OCI-LY1 (cell line): ENCODE measurements at regions not wholly inside any gene's neighbourhood (a gene's known extent, or its start where the extent isn't known, plus 50 kb on each side); places are given as distances from the start of the nearest gene placed in this dataset.

Experiments used
- EZH2 ChIP-seq: fragments of 200-600 bp; sonication (generic), shearing (Covaris generic); IDR thresholded peaks from 2 replicates; pipeline ENCODE4 v1.8.0; 2017; ENCODE audit warnings: borderline replicate concordance, mixed run types, mild to moderate bottlenecking, antibody characterized with exemption, low read length, moderate library complexity, mixed read lengths
- TF ChIP-seq, protein P1 (sequence below): fragments of 200-600 bp; sonication (generic), shearing (Covaris generic); IDR thresholded peaks from 2 replicates; pipeline ENCODE4 v1.5.1; 2017; ENCODE audit warnings: mild to moderate bottlenecking, antibody characterized with exemption, low read length, moderate library complexity, mixed read lengths

DNA sequence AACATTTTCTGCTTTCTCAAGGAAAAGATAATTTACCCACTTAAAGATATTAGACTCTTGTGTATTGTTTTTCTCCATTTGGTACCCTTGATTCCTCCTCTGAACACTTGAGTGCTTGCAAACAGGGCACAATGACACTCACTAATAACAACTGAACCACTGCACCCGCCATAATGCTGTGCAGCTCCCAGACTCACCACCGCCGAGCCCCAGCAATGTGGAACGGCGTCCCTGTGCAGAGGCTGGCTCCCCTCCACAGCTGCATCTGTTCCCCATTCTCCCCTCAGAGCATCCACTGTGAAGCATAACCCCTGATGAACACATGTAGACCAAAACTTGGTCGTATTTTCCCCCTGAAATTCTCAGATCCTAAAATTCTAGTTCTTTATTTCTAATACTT lies 276.2 kb upstream of the PLSCR5 start:
- TF ChIP-seq, protein P1, sequence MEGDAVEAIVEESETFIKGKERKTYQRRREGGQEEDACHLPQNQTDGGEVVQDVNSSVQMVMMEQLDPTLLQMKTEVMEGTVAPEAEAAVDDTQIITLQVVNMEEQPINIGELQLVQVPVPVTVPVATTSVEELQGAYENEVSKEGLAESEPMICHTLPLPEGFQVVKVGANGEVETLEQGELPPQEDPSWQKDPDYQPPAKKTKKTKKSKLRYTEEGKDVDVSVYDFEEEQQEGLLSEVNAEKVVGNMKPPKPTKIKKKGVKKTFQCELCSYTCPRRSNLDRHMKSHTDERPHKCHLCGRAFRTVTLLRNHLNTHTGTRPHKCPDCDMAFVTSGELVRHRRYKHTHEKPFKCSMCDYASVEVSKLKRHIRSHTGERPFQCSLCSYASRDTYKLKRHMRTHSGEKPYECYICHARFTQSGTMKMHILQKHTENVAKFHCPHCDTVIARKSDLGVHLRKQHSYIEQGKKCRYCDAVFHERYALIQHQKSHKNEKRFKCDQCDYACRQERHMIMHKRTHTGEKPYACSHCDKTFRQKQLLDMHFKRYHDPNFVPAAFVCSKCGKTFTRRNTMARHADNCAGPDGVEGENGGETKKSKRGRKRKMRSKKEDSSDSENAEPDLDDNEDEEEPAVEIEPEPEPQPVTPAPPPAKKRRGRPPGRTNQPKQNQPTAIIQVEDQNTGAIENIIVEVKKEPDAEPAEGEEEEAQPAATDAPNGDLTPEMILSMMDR, result no peak
- no peak for TF ChIP-seq EZH2
